GM04503 (cell line): ENCODE measurements at regions not wholly inside any gene's neighbourhood (a gene's known extent, or its start where the extent isn't known, plus 50 kb on each side); places are given as distances from the start of the nearest gene placed in this dataset.
"Not testable (repeated sequence)": the region's sequence is repeated elsewhere in the genome, so short reads cannot be mapped to it uniquely, and the experiment has no call there.

Experiments
- DNase-seq: peaks from one replicate; pipeline ENCODE4 v3.0.0-alpha.2; 2012; ENCODE audit warnings: low read depth

DNA sequence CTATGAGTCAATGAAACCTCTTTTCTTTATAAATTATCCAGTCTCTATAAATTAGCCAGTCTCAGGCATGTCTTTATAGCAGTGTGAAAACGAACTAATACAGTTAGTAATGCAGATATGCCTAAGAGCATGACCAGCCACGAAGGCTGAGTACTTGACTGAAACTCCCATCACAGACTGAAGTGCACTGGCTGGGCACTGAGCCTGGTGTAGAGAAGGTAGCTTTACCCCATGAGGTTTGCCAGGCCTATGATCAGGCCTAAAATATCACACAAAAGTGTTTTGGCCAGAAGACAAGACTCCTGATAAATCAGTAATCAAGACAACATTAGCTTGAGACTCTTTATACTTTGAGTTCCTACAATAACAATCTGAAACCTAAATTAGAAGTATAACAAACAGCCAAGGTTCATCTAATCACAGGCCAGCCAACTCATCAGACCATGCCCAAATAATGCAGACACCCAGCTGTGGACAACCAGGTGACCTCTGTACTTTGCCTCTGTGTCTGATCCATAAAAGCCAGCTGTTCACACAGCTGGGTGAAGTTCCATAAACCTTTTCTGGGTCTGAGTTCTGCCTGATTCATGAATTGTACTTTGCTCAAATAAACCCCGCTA is 771.8 kb upstream of the SLITRK1 start:
- no peak for DNase-seq

DNA sequence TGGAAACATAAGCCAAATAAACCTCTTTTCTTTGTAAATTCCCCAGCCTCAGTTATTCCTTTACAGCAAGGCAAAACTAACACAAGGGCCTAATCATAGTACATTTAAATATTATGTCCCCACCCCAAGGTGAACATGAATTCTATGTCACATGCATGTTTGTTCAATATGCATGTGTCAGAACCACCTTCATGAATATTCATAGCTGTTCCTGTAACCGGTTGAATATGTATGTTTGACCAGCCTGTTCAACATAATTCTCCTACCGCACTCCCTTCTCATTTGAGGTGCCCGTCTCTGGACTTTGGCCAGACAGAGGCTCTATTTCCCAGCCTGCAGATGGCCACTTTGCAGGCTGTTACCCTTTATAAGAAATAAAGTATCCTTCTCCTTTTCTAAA is 769.4 kb upstream of the SLITRK1 start:
- no peak for DNase-seq

DNA sequence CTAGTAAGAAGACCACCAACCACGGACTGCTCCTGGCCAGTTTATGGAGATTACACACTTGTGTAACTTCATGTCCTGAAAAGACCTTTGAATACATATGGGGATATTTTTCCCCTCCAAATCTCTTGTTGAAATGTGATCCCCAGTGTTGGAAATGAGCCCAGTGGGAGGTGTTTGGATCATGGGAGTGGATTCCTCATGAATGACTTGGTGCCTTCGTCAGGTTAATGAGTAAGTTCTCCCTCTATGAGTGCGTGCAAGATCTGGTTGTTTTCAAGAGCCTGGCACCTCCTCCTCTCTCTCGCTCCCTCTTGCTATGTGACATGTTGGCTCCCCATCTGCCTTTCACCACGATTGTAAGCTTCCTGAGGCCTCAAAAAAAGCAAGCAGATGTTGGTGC is 769.0 kb upstream of the SLITRK1 start:
- DNase-seq, result no peak

DNA sequence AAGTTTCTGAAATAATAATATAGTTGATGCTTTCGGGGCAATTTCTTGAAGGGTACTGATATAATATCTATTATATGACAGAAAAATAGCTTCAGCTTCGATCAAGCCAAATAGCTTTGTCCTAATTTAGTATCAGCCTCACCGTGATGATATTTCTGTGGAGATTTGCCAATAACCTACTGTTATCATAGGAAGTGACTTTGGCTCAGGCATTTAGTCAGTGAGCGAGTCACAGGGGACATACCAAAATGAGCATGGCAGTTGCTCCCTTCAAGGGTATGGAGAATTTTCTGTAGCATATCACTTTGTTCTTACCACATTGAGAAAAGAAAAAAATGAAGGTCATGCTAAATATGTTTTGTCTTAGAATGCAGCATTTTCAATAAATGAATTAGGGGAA is 767.6 kb upstream of the SLITRK1 start:
- no peak for DNase-seq

DNA sequence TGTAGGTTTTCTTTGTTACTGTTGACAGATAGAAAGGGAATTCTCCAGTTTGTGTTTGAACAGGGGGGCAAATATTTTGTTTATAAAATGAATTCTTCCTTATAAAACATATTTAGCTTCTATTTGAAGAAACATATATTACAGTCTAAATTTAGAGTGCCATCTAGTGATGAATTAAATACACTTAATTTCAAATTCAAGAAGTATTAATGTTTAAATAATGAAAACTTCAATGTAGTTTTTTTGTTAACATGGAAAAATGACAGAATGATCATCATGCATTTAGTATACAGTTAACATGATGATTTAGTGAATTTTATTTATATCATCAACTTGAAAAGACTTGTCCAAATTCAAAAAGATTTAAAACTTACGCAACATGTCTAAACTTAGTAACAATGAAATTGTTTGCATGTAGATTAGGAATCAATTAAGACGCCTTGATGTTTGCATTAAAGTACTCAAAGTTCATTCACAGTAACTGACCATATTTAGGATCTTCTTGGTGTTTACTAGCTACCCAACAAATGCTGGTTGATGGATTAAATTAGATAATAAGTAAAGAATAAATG is 765.9 kb upstream of the SLITRK1 start:
- DNase-seq, result no peak

DNA sequence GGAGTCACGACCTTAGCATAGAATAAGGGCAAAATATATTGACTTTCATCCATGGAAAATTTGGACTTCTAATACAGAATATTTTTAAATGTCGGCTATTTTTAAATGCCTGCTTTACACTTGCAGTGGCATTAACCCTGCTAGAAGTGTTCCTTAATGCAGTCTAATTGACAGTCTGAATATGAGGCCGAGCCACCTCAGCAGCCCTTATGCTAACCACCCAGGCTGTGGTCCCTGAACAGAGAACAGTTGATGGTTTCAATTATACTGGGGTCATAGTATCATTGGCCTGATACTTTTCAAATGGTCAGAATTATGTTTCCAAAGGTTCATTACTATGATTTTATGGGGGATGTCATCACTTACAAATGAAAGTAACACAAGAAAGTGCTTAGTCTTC is 764.7 kb upstream of the SLITRK1 start:
- DNase-seq, result no peak

DNA sequence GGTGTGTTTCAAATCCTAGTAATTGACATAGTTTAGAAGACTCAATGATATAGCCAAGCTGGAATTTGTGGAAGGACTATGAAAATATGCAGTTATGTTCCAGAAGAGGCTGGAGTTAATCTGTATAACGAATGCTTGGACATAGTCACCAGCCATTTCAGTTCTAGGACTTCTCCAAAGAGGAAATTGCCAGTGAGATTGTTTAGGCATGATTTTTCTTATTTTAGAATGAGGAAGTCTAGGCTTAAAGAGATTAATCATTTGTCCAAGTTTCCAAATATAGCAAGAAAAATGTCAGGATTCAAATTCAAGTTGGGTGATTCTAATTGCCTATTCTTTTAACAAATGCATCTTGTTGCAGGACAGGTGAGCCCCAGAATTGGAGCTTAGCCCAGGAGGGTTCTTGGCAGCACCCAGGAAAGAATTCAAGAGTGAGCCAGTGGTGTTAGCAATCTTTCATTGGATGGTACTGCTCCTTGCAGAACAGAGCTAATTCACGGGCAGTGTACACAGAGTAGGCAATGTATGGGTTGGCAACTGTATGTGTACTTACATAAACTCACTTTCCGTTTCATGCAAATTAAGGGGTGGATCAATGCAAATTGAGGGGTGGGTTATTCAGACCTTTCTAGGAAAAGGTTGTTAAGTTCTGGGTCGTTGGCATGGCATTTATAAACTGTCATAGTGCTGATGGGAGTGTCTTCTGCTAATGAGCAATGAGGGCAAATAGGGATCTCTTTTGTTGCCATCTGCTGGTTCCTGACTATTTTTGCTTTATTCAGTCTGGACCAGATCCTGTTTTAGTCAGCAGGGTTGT is 763.1 kb upstream of the SLITRK1 start:
- DNase-seq, result no peak

DNA sequence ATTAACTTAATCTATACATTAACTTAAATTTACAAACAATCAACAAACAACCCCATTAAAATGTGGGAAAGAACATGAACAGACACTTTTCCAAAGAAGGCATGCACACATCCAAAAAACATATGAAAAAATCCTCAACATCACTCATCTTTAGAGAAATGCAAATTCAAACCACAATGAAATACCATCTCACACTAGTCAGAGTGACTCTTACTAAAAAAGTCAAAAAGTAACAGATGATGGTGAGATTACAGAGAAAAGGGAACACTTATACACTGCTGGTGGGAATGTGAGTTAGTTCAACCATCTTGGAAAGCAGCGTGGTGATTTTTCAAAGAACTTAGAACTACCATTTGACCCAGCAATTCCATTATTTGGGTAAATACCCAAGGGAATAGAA is 759.2 kb upstream of the SLITRK1 start:
- DNase-seq, result no peak

DNA sequence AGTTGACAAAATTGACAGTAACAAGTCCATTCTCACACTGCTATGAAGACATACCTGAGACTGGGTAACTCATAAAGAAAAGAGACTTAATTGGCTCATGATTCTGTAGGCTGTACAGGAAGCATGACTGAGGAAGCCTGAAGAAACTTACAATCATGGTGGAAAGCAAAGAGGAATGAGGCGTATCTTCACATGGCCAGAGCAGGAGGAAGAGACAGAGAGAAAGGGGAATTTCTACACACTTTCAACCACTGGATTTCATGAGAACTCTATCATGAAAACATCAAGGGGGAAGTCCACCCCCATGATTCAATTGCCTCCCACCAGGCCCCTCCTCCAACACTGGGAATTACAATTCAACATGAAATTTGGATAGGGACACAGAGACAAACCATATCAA is 758.4 kb upstream of the SLITRK1 start:
- no peak for DNase-seq

DNA sequence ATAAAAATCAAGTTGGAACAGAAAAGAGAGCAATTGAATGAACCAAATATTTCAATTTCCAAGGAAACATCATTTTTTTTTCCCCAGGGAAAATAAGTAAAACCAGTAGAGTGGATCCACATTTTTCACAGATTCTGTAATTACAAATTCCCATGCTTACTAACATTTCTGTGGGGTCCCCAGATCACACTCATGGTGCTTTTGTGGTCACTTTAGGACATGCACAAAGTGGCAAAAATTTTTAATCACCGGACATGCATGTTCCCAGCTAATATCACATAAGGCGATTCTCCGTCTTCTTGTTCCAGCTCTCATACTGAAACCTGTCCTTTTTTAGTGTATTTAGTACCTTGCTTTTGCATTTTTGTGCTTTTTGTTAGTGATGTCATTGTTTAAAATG is 748.2 kb upstream of the SLITRK1 start:
- DNase-seq, result no peak

DNA sequence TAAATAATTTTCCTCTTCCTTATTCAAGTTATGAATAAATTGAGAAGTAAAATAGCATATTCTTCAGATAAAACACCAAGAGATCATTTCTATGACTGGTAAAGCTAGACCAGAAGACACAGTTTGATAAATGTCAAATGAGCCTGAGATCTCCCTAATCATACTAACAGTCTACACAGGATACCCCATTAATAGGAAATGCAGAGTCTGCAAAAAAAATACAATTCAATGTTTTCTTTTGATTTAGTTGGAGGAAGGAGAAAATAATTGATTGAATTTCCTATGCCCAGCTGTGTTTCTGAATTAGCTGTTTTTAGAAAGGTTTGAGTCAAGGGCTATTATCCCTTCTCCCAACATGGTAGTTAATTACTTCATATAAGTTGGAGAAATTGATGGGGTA is 734.6 kb upstream of the SLITRK1 start:
- DNase-seq, result no peak

DNA sequence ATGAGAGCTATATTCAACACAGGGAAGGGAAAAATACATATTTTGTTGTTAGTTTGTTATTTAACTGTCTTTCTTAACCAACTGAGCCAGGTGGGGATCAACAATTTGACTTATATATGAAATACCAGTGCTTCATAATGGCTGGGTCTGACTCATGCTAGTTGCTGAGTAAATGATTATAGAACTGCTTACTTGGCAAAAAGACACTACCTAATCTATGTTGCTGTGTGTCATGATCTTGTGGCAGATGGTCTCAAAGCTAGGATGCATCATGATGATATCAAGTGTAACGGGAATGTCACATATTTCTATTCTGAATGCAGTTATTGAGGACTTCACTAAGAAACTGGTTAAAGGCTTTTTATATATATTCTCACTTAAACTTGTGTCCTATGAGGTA is 727.4 kb upstream of the SLITRK1 start:
- DNase-seq, result no peak

DNA sequence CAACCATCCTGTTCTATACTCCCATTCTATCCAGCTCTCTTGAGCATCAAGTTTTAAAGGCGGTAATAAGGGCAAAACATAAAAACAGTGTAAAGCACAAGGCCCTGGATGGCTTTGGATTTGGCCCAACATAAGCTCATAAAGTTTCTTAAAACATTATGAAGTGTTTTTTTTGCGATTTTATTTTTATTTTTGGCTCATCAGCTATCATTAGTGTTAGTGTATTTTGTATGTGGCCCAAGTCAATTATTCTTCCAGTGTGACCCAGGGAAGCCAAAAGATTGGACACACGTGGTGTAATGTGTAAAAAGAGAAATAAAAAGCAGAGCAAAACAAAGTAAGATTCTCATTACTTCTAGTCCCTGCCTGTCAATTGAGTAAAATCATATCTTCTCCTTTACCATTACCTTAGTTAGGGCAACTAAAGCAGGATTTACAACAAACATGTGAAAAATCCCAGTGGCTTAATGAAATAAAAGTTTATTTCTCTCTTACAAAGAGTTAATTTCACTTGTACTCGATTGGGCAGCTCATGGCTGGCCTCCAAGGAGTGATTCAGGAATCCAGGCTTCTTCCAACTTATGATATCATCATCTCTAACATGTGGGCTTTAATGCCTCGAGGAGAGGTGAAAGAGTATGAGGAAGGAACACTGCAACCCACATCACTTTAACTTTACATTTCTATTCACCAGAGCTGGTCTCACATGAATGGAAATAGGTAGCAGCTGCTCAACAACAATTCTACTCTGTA is 725.2 kb upstream of the SLITRK1 start:
- no peak for DNase-seq

DNA sequence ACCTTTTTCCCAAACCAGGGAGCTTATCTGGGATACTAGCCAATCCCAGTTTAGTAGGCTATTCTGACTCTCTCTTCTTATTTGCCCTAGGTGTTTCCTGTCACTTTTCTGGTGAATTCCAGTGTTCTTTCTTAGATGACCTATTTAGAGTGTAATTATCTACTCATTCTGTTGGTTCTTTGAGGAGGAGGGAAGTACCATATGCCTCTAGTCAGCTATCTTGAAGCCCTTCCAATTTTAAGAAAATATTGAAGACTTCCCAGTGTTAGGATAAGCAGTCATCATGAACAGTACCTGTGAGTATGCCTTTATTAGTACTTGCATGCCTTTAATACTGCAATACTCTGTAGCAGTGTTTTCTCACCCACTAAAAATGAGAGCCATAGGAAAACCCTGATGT is 724.3 kb upstream of the SLITRK1 start:
- DNase-seq, result no peak

DNA sequence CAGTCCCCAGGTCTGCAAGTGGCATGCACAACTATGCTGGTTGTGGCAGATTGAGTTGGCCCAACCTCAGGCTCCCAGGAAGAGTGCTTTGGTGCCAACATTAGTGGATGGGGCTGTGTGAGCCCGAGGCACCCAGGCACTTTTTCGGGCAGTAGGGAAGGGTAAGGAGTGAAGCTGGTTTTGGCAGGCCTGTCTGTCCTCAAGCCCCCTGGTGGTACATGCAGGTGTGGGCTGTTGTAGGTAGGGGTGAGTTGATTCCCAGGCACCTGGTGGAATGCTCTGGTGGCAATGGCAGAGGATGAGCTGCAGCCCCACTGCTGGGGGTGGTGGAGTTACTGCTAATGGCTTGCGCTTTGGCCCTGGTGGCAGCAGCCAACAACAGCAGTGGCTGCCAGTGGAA is 723.7 kb upstream of the SLITRK1 start:
- DNase-seq, result no peak

DNA sequence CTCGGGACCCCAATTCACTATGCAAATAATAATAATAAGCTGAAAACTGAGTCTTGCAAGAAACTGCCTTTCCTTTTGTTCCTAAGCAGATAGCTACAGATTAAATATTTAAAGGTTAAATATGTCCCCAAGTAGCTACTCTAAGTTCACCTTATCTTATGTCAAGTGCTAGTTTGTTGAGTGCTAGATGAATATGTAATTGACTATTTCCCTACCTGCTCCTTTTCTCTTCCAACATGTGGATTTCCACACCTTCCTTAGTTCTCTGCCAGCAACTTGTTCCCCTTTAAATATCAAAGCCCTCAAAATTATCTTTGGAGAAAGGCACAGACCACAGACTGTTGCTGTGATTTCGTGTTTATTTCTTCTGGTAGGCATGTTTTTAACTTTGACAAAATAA is 709.2 kb upstream of the SLITRK1 start:
- DNase-seq, result no peak

DNA sequence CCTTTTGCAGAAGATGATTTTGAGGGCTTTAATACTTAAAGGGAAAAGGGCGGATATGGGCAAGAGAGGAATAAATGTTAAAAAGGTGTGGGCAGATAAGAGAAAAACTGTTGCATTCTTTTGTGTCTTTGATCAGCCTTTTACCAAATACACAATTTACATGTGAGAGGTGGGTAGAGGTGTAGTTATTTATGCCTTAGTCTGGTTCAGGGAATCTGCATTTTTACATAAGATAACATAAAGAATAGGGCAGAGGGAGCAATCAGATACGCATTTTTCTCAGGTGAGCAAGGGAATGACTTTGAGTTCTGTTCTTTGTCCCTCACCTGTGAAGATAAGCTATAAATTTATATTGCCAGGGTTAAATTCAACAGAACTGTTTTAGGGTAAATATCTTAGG is 708.4 kb upstream of the SLITRK1 start:
- no peak for DNase-seq

DNA sequence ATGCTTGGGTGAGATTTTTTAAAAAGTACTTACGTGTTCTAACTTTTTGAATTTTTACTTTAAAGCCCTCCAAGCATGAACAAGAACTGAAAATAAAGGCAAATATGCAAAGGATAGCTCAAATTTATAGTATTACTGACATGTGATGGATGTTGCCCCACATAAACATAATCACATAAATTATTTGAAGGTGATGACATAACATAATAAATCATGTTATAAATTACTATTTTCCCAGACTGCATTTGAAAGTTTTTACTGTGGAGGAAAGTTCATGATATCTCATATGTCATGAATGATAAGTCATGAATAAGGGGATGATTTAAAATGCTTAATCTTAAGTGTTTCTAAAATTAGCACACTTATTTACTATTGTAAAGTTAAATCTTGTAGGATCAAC is 705.7 kb upstream of the SLITRK1 start:
- no peak for DNase-seq

DNA sequence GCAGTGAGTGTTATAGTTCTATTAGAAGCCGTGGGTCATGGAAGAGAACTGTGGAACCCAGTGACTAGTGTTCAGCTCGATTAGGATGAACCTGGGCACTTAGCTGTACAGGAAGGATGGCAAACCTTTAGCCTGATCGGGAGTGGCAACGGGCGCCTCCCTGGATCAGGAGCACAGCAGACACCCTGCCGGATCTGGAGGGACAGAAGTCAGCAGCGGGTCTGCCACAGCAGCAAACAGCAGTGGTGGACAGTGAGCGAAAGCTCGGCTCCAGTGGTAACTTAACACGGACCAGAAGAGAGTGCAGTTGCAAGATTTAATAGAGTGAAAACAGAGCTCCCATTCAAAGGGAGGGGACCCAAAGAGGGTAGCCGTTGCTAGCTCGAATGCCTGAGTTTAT is 697.6 kb upstream of the SLITRK1 start:
- not testable (repeated sequence) for DNase-seq

DNA sequence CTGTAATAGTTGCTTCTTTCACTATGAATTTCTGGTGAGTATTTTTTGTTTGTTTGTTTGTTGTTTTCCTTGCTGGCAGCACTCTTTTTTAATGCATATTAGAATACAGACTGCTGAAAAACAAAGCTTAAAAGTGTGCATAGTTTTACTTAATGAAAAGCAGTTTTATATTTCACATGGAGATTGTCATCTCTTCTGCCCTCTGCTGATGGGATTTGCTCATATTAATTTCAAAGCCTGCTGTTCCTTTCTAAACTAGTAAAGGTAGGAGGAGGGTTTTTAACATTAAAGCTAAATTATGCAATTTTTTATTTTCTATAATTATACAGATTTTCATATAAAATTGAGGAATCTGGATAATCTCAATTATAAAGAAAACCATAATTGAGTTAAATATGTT is 692.6 kb upstream of the SLITRK1 start:
- no peak for DNase-seq

DNA sequence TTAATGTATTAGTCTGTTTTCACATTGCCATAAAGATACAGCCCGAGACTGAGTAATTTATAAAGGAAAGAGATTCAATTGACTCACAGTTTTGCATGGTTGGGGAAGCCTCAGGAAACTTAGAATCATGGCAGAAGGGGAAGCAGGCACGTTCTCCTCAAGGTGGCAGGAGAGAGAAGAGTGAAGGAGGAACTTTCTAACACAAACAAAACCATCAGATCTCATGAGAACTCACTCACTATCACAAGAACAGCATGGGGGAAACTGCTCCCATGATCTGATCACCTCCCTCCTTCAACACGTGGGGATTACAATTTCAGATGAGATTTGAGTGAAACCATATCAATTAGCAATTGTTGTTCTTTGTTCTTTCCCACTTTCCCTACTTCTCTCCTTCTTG is 689.0 kb upstream of the SLITRK1 start:
- DNase-seq, result no peak

DNA sequence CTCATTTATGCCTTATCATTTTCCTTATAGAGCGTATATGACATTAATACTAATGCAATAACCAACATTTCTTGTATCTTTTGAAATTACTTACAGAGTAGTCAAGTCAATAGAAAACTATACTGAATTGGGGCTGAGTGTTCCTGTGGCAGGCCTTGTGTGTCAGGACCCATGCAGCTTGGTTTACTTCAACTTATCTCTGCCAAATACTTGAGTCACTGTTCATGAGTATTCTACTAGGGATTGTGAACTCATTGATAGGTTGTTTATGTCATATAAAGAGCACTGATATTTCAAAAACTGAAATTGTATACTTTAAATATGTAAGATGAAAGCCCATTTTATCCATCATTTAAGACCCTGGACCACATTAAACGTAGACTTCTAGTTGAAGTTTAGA is 688.6 kb upstream of the SLITRK1 start:
- no peak for DNase-seq

DNA sequence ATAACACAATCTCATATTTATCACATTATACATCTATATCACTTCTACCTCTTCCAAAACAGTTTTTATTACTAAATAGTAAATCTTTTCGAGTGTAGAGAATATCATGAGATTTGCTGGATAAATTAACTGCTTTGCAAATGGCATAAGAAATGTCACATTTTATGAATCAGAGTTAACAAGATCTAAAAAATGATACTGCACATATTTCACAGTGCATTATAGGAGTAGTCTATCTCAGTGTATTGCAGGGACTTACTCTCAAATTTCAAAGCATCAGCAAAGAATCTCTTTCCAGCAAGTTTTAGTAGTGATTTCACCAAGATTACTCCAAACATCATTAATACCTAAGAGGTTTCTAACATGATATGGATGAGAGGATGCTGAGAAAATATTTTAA is 687.1 kb upstream of the SLITRK1 start:
- no peak for DNase-seq
